ENCODE measurements at regions not wholly inside any gene's neighbourhood (a gene's known extent, or its start where the extent isn't known, plus 50 kb on each side); places are given as distances from the start of the nearest gene placed in this dataset.

- TF ChIP-seq CTCF (IDR thresholded peaks at IDR 0.05 in 2 of 3, conservative IDR thresholded peaks at IDR 0.05 in 1 of 3; ENCODE audit: borderline replicate concordance in 1 of 3, insufficient read depth in 1 of 3, low read depth in 2 of 3, low read length in 2 of 3) (no peak), ATF3 (IDR thresholded peaks at IDR 0.05) (no peak), REST (IDR thresholded peaks at IDR 0.05; ENCODE audit: low read depth) (no peak), TCF7L2 (IDR thresholded peaks at IDR 0.05; ENCODE audit: borderline replicate concordance, extremely low read depth, insufficient read depth, insufficient read length) (no peak), POLR2AphosphoS5 (IDR thresholded peaks at IDR 0.05; ENCODE audit: low read depth, low read length) (no peak), SIN3A (IDR thresholded peaks at IDR 0.05; ENCODE audit: low read depth) (no peak), MAX (IDR thresholded peaks at IDR 0.05) (no peak), POLR2A (IDR thresholded peaks at IDR 0.05; ENCODE audit: borderline replicate concordance, extremely low read depth, insufficient read depth, insufficient read length) (no peak), YY1 (IDR thresholded peaks at IDR 0.05; ENCODE audit: extremely low read depth, insufficient replicate concordance, low read depth, low read length) (no peak), EZH2 (IDR thresholded peaks at IDR 0.05) (no peak), EGR1 (IDR thresholded peaks at IDR 0.05; ENCODE audit: low read depth) (no peak), ZFX (IDR thresholded peaks at IDR 0.05) (no peak), ZNF274 (IDR thresholded peaks at IDR 0.05; ENCODE audit: low read depth, low read length) (no peak), EZH2phosphoT487 (IDR thresholded peaks at IDR 0.05; ENCODE audit: borderline replicate concordance) (no peak)
These were observed 130.5 kb upstream of the UNC5B start for GRCh38 chr10:71081912-71082311.

Measured in HCT116 (cell line).